GM21367 (cell line): ENCODE measurements at regions not wholly inside any gene's neighbourhood (a gene's known extent, or its start where the extent isn't known, plus 50 kb on each side); places are given as distances from the start of the nearest gene placed in this dataset.

Experiments
- ATAC-seq: cut with Tn5 transposase; IDR thresholded peaks from one replicate; pipeline ENCODE4 v1.9.1; 2021; ENCODE audit not compliant: unreplicated experiment

GRCh38 chr16:64543441-64543840 is 578.4 kb downstream of the CDH11 start:
- no peak for ATAC-seq

- no peak for ATAC-seq
Measured at GRCh38 chr16:64543031-64543430, 578.8 kb downstream of the CDH11 start.

- no peak for ATAC-seq
Measured at GRCh38 chr16:64542152-64542551, 579.7 kb downstream of the CDH11 start.

- no peak for ATAC-seq
Measured at GRCh38 chr16:64541621-64542020, 580.2 kb downstream of the CDH11 start.

- no peak for ATAC-seq
Measured at GRCh38 chr16:64540434-64540833, 581.4 kb downstream of the CDH11 start.

GRCh38 chr16:64539811-64540371 is 582.0 kb downstream of the CDH11 start:
- ATAC-seq: no peak

GRCh38 chr16:64534180-64534780 is 587.6 kb downstream of the CDH11 start:
- ATAC-seq: no peak

- no peak for ATAC-seq
Measured at GRCh38 chr16:64532691-64533090, 589.2 kb downstream of the CDH11 start.

- ATAC-seq: no peak
Measured at GRCh38 chr16:64532117-64532516, 589.7 kb downstream of the CDH11 start.

GRCh38 chr16:64531401-64531800 is 590.5 kb downstream of the CDH11 start:
- ATAC-seq: no peak

GRCh38 chr16:64522548-64522947 is 599.3 kb downstream of the CDH11 start:
- ATAC-seq: no peak

- ATAC-seq: no peak
Measured at GRCh38 chr16:64513871-64514270, 608.0 kb downstream of the CDH11 start.

GRCh38 chr16:64507240-64508024 is 614.4 kb downstream of the CDH11 start:
- no peak for ATAC-seq

GRCh38 chr16:64499211-64499610 is 622.7 kb downstream of the CDH11 start:
- no peak for ATAC-seq

- ATAC-seq: no peak
Measured at GRCh38 chr16:64498363-64498762, 623.5 kb downstream of the CDH11 start.

- ATAC-seq: no peak
Measured at GRCh38 chr16:64493709-64494108, 628.2 kb downstream of the CDH11 start.

- ATAC-seq: no peak
Measured at GRCh38 chr16:64489449-64489848, 632.4 kb downstream of the CDH11 start.

GRCh38 chr16:64486561-64486960 is 635.3 kb downstream of the CDH11 start:
- no peak for ATAC-seq

- no peak for ATAC-seq
Measured at GRCh38 chr16:64481497-64481896, 640.4 kb downstream of the CDH11 start.

- no peak for ATAC-seq
Measured at GRCh38 chr16:64478252-64478906, 643.5 kb downstream of the CDH11 start.

GRCh38 chr16:64475627-64476351 is 646.1 kb downstream of the CDH11 start:
- ATAC-seq: no peak
